ENCODE measurements at regions not wholly inside any gene's neighbourhood (a gene's known extent, or its start where the extent isn't known, plus 50 kb on each side); places are given as distances from the start of the nearest gene placed in this dataset.

DNA sequence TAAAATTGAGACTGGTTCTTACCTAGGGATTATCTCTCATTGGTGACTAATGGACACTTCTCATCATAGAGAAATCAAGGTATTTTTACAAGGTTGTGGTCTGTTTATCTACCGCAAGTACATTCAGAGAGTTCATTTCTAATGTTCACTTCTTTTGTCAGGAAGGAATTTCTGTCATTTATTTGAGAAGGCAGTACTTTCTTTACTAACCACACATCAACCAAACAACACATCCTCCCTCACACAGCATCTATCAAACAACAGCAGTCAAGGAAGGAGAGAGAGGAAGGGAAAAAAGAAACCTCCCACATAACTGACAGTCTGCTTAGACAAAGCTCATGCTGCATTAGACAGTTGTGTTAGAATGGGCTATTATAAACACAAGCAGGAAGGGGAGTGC lies 182.3 kb upstream of the KLF12 start:
- Histone ChIP-seq H3K4me1 (no peaks in the 10 kb centered on the region), H3K27ac (no peak overlapping the region), H3K27me3 (no peaks in the 10 kb centered on the region), H3K36me3 (no peaks in the 10 kb centered on the region), H3K9me3 (no peaks in the 10 kb centered on the region), H3K4me3 (no peak overlapping the region)
- no peak for TF ChIP-seq POLR2A (IDR thresholded peaks at IDR 0.05)
- TF ChIP-seq CTCF (IDR thresholded peaks at IDR 0.05), result no peak
- DNase-seq (no peak), ATAC-seq (no peak)
- intact Hi-C loops (cut with DNase I), result no loop called here
- WGBS (ENCODE audit: insufficient coverage, low coverage, low lambda C conversion rate, missing lambda C conversion rate), result no CpG with 5 or more reads among the region's 1 CpG

DNA sequence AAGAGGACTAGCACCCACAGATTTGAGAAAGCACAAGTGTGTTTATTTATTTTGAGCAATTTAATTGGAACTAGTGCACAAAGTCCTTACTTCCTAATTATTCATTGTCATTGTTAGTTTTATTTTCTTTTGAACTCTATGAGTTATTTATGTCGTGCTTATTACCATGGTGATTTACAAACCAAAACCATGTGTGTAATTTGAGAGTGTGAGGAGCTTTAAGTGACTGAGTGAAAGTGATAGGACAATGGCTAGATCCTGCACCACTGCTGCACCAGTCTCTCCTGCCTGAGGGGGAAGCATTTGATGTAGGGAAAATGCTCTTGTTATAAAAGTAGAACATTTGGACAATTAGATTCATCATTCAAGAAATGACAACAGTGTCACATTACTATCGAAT lies 172.3 kb upstream of the KLF12 start:
- no peaks in the 10 kb centered on the region for H3K4me1 ChIP-seq
- no peak overlapping the region for H3K27ac ChIP-seq
- intact Hi-C loops (cut with DNase I), result no loop called here
- no peaks in the 10 kb centered on the region for H3K27me3 ChIP-seq
- DNase-seq (no peak), ATAC-seq (no peak)
- no peak overlapping the region for H3K4me3 ChIP-seq
- no peak for TF ChIP-seq POLR2A (IDR thresholded peaks at IDR 0.05)
- TF ChIP-seq CTCF (IDR thresholded peaks at IDR 0.05), result no peak
- 48% methylated on average over 2 of the region's 2 CpGs for WGBS (ENCODE audit: insufficient coverage, low coverage, low lambda C conversion rate, missing lambda C conversion rate)
- H3K9me3 ChIP-seq, result no peaks in the 10 kb centered on the region
- H3K36me3 ChIP-seq, result no peaks in the 10 kb centered on the region

- ATAC-seq (no peak), DNase-seq (no peak)
- 15% methylated on average over 3 of the region's 3 CpGs for WGBS (ENCODE audit: insufficient coverage, low coverage, low lambda C conversion rate, missing lambda C conversion rate)
- TF ChIP-seq CTCF (IDR thresholded peaks at IDR 0.05), result no peak
- TF ChIP-seq POLR2A (IDR thresholded peaks at IDR 0.05), result no peak
- H3K27ac ChIP-seq, result no peak overlapping the region
- no peaks in the 10 kb centered on the region for H3K9me3 ChIP-seq
- no peaks in the 10 kb centered on the region for H3K27me3 ChIP-seq
- no peak overlapping the region for H3K4me3 ChIP-seq
- no peaks in the 10 kb centered on the region for H3K36me3 ChIP-seq
- intact Hi-C loops (cut with DNase I), result no loop called here
- no peaks in the 10 kb centered on the region for H3K4me1 ChIP-seq
Measured at GRCh38 chr13:74305876-74306275, 171.7 kb upstream of the KLF12 start.

GRCh38 chr13:74301258-74301935 lies 167.2 kb upstream of the KLF12 start:
- intact Hi-C loops (cut with DNase I), result no loop called here
- Histone ChIP-seq H3K36me3 (no peaks in the 10 kb centered on the region), H3K4me3 (no peak overlapping the region), H3K4me1 (no peaks in the 10 kb centered on the region), H3K27me3 (no peaks in the 10 kb centered on the region), H3K9me3 (no peaks in the 10 kb centered on the region), H3K27ac (no peak overlapping the region)
- no peak for TF ChIP-seq CTCF (IDR thresholded peaks at IDR 0.05)
- no peak for TF ChIP-seq POLR2A (IDR thresholded peaks at IDR 0.05)
- DNase-seq (no peak), ATAC-seq (no peak)
- WGBS (ENCODE audit: insufficient coverage, low coverage, low lambda C conversion rate, missing lambda C conversion rate), result 50% methylated on average over 5 of the region's 9 CpGs

- intact Hi-C loops (cut with DNase I), result no loop called here
- H3K36me3 ChIP-seq, result no peaks in the 10 kb centered on the region
- H3K27me3 ChIP-seq, result no peaks in the 10 kb centered on the region
- TF ChIP-seq CTCF (IDR thresholded peaks at IDR 0.05) (no peak), POLR2A (IDR thresholded peaks at IDR 0.05) (no peak)
- H3K4me3 ChIP-seq, result no peak overlapping the region
- ATAC-seq, result no peak
- DNase-seq, result no peak
- no peaks in the 10 kb centered on the region for H3K9me3 ChIP-seq
- H3K27ac ChIP-seq, result no peak overlapping the region
- no peaks in the 10 kb centered on the region for H3K4me1 ChIP-seq
Measured at GRCh38 chr13:74300162-74300561, 166.0 kb upstream of the KLF12 start.
